ENCODE measurements at regions not wholly inside any gene's neighbourhood (a gene's known extent, or its start where the extent isn't known, plus 50 kb on each side); places are given as distances from the start of the nearest gene placed in this dataset.

GRCh38 chr1:38120552-38121230 is 74.1 kb upstream of the POU3F1 start:
- no peak for DNase-seq
- ATAC-seq (ENCODE audit: poor library complexity): no peak
- intact Hi-C loops (cut with DNase I): no loop called here

GRCh38 chr1:38118976-38119375 is 72.4 kb upstream of the POU3F1 start:
- intact Hi-C loops (cut with DNase I): no loop called here
- ATAC-seq (ENCODE audit: poor library complexity) (no peak), DNase-seq (no peak)

GRCh38 chr1:38117444-38117887 is 70.9 kb upstream of the POU3F1 start:
- DNase-seq: no peak
- intact Hi-C loops (cut with DNase I): no loop called here
- no peak for ATAC-seq (ENCODE audit: poor library complexity)

GRCh38 chr1:38115682-38116202 is 69.1 kb upstream of the POU3F1 start:
- no peak for DNase-seq
- ATAC-seq (ENCODE audit: poor library complexity): no peak
- intact Hi-C loops (cut with DNase I): no loop called here

GRCh38 chr1:38115226-38115625 is 68.6 kb upstream of the POU3F1 start:
- no peak for ATAC-seq (ENCODE audit: poor library complexity)
- intact Hi-C loops (cut with DNase I): no loop called here
- DNase-seq: no peak

GRCh38 chr1:38114241-38115026 is 67.8 kb upstream of the POU3F1 start:
- no peak for ATAC-seq (ENCODE audit: poor library complexity)
- no peak for DNase-seq
- intact Hi-C loops (cut with DNase I): no loop called here

- intact Hi-C loops (cut with DNase I): no loop called here
- ATAC-seq (ENCODE audit: poor library complexity) (no peak), DNase-seq (no peak)
Observed at GRCh38 chr1:38113159-38113666, 66.6 kb upstream of the POU3F1 start.

GRCh38 chr1:38111589-38111988 is 65.0 kb upstream of the POU3F1 start:
- intact Hi-C loops (cut with DNase I): no loop called here
- DNase-seq (no peak), ATAC-seq (ENCODE audit: poor library complexity) (no peak)

- ATAC-seq (ENCODE audit: poor library complexity) (no peak), DNase-seq (no peak)
- intact Hi-C loops (cut with DNase I): no loop called here
Observed at GRCh38 chr1:38105267-38105666, 58.7 kb upstream of the POU3F1 start.

GRCh38 chr1:38102636-38103035 is 56.0 kb upstream of the POU3F1 start:
- intact Hi-C loops (cut with DNase I): no loop called here
- DNase-seq (no peak), ATAC-seq (ENCODE audit: poor library complexity) (no peak)

GRCh38 chr1:38101037-38101785 is 54.6 kb upstream of the POU3F1 start:
- DNase-seq (no peak), ATAC-seq (ENCODE audit: poor library complexity) (no peak)
- intact Hi-C loops (cut with DNase I): no loop called here

- ATAC-seq (ENCODE audit: poor library complexity): no peak
- no peak for DNase-seq
- intact Hi-C loops (cut with DNase I): no loop called here
Observed at GRCh38 chr1:38098101-38098847, 51.7 kb upstream of the POU3F1 start.

- intact Hi-C loops (cut with DNase I): no loop called here
- no peak for ATAC-seq (ENCODE audit: poor library complexity)
- no peak for DNase-seq
Observed at GRCh38 chr1:38097284-38097898, 50.8 kb upstream of the POU3F1 start.
